OCI-LY1 (cell line): ENCODE measurements at regions not wholly inside any gene's neighbourhood (a gene's known extent, or its start where the extent isn't known, plus 50 kb on each side); places are given as distances from the start of the nearest gene placed in this dataset.

Experiments
- EZH2 ChIP-seq: fragments of 200-600 bp; sonication (generic), shearing (Covaris generic); IDR thresholded peaks from 2 replicates; pipeline ENCODE4 v1.8.0; 2017; ENCODE audit warnings: borderline replicate concordance, mixed run types, mild to moderate bottlenecking, antibody characterized with exemption, low read length, moderate library complexity, mixed read lengths
- TF ChIP-seq, protein P1 (sequence below): fragments of 200-600 bp; sonication (generic), shearing (Covaris generic); IDR thresholded peaks from 2 replicates; pipeline ENCODE4 v1.5.1; 2017; ENCODE audit warnings: mild to moderate bottlenecking, antibody characterized with exemption, low read length, moderate library complexity, mixed read lengths

DNA sequence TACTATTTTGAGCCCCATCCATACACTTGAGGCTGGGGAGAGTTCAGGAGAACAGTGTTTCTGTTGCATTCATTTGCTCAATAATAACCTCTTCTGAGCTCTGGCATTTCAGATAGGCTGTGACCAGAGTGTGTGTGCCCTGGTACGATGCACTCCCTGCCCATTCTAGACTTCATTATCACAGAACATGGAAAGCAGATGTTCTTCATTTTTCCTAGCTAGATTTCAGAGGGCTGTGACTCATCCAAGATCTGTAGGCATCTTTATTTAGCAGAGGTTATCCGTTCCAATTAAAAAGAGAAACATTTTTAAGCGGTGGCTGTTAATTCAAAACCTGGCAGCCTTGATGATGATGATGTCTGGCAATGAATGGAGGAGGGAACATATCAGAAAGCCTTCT, 228.8 kb upstream of the EEF2KMT start:
- TF ChIP-seq, protein P1, sequence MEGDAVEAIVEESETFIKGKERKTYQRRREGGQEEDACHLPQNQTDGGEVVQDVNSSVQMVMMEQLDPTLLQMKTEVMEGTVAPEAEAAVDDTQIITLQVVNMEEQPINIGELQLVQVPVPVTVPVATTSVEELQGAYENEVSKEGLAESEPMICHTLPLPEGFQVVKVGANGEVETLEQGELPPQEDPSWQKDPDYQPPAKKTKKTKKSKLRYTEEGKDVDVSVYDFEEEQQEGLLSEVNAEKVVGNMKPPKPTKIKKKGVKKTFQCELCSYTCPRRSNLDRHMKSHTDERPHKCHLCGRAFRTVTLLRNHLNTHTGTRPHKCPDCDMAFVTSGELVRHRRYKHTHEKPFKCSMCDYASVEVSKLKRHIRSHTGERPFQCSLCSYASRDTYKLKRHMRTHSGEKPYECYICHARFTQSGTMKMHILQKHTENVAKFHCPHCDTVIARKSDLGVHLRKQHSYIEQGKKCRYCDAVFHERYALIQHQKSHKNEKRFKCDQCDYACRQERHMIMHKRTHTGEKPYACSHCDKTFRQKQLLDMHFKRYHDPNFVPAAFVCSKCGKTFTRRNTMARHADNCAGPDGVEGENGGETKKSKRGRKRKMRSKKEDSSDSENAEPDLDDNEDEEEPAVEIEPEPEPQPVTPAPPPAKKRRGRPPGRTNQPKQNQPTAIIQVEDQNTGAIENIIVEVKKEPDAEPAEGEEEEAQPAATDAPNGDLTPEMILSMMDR = no peak
- TF ChIP-seq EZH2 = no peak
